K562 (cell line): ENCODE measurements at regions not wholly inside any gene's neighbourhood (a gene's known extent, or its start where the extent isn't known, plus 50 kb on each side); places are given as distances from the start of the nearest gene placed in this dataset.

Experiments
- ATAC-seq: fragments of 200-7000 bp; cut with Tn5 transposase; 3 replicates; pipeline ENCODE4 v1.9.1; 2020; ENCODE audit warnings: moderate library complexity
- BruUV-seq: library from RNA; stranded (reverse); fragments of 400-500 nt; replicated peaks from 2 replicates; lab custom pipeline; 2021; lab: Mats Ljungman, UMichigan
- CTCF ChIA-PET: fragments of 300-600 bp; formaldehyde crosslinking; extraction: SDS; loops from one replicate; lab custom pipeline; 2021; ENCODE audit warnings: low intra/inter-chr PET ratio; lab: Yijun Ruan, JAX
- POLR2A ChIA-PET: fragments of 300-600, 350-650 bp; sonication (Branson Sonifier 250); formaldehyde crosslinking; extraction: SDS; loops from one replicate; lab custom pipeline; 2021; ENCODE audit warnings: antibody characterized with exemption, inconsistent platforms; lab: Yijun Ruan, JAX
- DNase-seq, 4 experiments: peaks; one replicate each; pipeline versions ENCODE4 v3.0.0 to v3.0.0-alpha.2; 2011 to 2018; ENCODE audit warnings: low spot score in 3 of 4, mixed read lengths in 3 of 4; ENCODE audit errors: extremely low read depth in 1 of 4
- FAIRE-seq: peaks from 2 replicates; lab custom pipeline; 2011; peaks lifted over from hg19 to GRCh38; lab: Jason Lieb, UNC
- H2AFZ ChIP-seq: 2 replicates; pipeline ENCODE4 v1.6.0; 2011; ENCODE audit warnings: low read depth, low read length, control low read depth, inconsistent platforms
- H3K27ac ChIP-seq: fragments of 200-600 bp; 3 replicates; pipeline ENCODE4 v1.8.0; 2011; ENCODE audit warnings: low read depth, mild to moderate bottlenecking, control low read depth, inconsistent platforms, low read length, moderate library complexity, mixed read lengths; ENCODE audit errors: extremely low read depth
- H3K27me3 ChIP-seq, 2 experiments: fragments of 300-600 bp in 1 of 2; 2 replicates in 1 of 2; 3 replicates in 1 of 2; pipeline versions ENCODE4 v1.6.0 to v1.8.0; 2011; ENCODE audit warnings: inconsistent platforms in 2 of 2, low read length in 2 of 2, mild to moderate bottlenecking in 1 of 2, mixed read lengths in 1 of 2, moderate library complexity in 1 of 2; ENCODE audit not compliant: control insufficient read depth in 2 of 2, insufficient read depth in 2 of 2
- H3K36me3 ChIP-seq: fragments of 300-600 bp; 3 replicates; pipeline ENCODE4 v1.8.0; 2011; ENCODE audit warnings: mild to moderate bottlenecking, low read length, inconsistent platforms; ENCODE audit not compliant: control insufficient read depth, insufficient read depth
- H3K4me1 ChIP-seq, 2 experiments: fragments of 200-600 bp in 1 of 2; replicated peaks in 1 of 2; 2 replicates in 1 of 2; 3 replicates in 1 of 2; pipeline versions ENCODE4 v1.5.1 to v1.8.0; 2011; ENCODE audit warnings: inconsistent platforms in 2 of 2, low read length in 2 of 2, mild to moderate bottlenecking in 1 of 2, mixed read lengths in 1 of 2, moderate library complexity in 1 of 2; ENCODE audit not compliant: control insufficient read depth in 2 of 2, insufficient read depth in 2 of 2
- H3K4me2 ChIP-seq: 2 replicates; pipeline ENCODE4 v1.6.1; 2011; ENCODE audit warnings: low read length, control low read depth, inconsistent platforms, mixed read lengths; ENCODE audit not compliant: insufficient read depth
- H3K4me3 ChIP-seq: fragments of 200-600 bp; sonication (generic), shearing (Covaris generic); 2 replicates; pipeline ENCODE4 v1.5.1; 2016; ENCODE audit warnings: control low read depth, inconsistent platforms
- H3K79me2 ChIP-seq: fragments of 200-600 bp; 3 replicates; pipeline ENCODE4 v1.8.0; 2011; ENCODE audit warnings: low read length, inconsistent platforms; ENCODE audit not compliant: control insufficient read depth, insufficient read depth
- H3K9ac ChIP-seq, 2 experiments: 2 replicates each; pipeline versions ENCODE4 v1.6.0 to v1.6.1; 2011; ENCODE audit warnings: low read depth in 2 of 2, low read length in 2 of 2, control low read depth in 1 of 2, inconsistent platforms in 1 of 2, mild to moderate bottlenecking in 1 of 2, mixed read lengths in 1 of 2; ENCODE audit not compliant: insufficient read depth in 1 of 2
- H3K9me1 ChIP-seq: one replicate; pipeline ENCODE4 v1.6.0; 2011; ENCODE audit warnings: inconsistent platforms, mild to moderate bottlenecking, low read length, moderate library complexity; ENCODE audit not compliant: control insufficient read depth, insufficient read depth
- H3K9me3 ChIP-seq: replicated peaks from 2 replicates; pipeline ENCODE4 v1.5.1; 2011; ENCODE audit warnings: low read depth, low read length, inconsistent platforms; ENCODE audit not compliant: control insufficient read depth, insufficient read depth
- H4K20me1 ChIP-seq: replicated peaks from 2 replicates; pipeline ENCODE4 v1.6.1; 2011; ENCODE audit warnings: low read length, inconsistent platforms, mixed read lengths; ENCODE audit not compliant: control insufficient read depth, insufficient read depth
- CHD2 ChIP-seq: IDR thresholded peaks from 2 replicates; pipeline ENCODE4 v1.6.1; 2011; ENCODE audit warnings: low read depth, low read length
- NFE2L1 ChIP-seq: fragments of 450-650 bp; IDR thresholded peaks from 2 replicates; pipeline ENCODE4 v1.6.1; 2016; ENCODE audit warnings: missing genetic modification characterization, low read depth, mild to moderate bottlenecking, missing compliant biosample characterization, moderate library complexity, borderline replicate concordance
- NFIC ChIP-seq: fragments of 450-650 bp; IDR thresholded peaks from 2 replicates; pipeline ENCODE4 v1.6.1; 2017; ENCODE audit warnings: mild to moderate bottlenecking, inconsistent platforms
- SETDB1 ChIP-seq: IDR thresholded peaks from one replicate; pipeline ENCODE4 v1.6.1; 2012; ENCODE audit warnings: low read length, control low read depth, inconsistent platforms
- ZC3H11A ChIP-seq: IDR thresholded peaks from 2 replicates; pipeline ENCODE4 v1.6.1; 2012; ENCODE audit warnings: low read depth, low read length, improper control_type of control experiment
- ZNF23 ChIP-seq: fragments of 250-450 bp; sonication (Bioruptor Pico); IDR thresholded peaks from 2 replicates; pipeline ENCODE4 v1.4.0; 2020; ENCODE audit warnings: mild to moderate bottlenecking
- ZNF436 ChIP-seq: fragments of 250-450, 450-650 bp; sonication (Bioruptor Pico); formaldehyde crosslinking; IDR thresholded peaks from 2 replicates; pipeline ENCODE4 v1.7.0; 2020; ENCODE audit warnings: mild to moderate bottlenecking
- ZNF561 ChIP-seq: fragments of 450-650 bp; formaldehyde crosslinking; conservative IDR thresholded peaks from 2 replicates; pipeline ENCODE4 v1.4.0; 2020; ENCODE audit warnings: mild to moderate bottlenecking, moderate library complexity
- ZNF589 ChIP-seq: fragments of 200-800 bp; sonication (Bioruptor generic); IDR thresholded peaks from 2 replicates; pipeline ENCODE4 v1.6.1; 2016; ENCODE audit warnings: low read depth, missing genetic modification characterization, missing compliant biosample characterization
- WGBS: fragments of 100-300 bp; shearing (Covaris generic); methylation state at CpG from one replicate; pipeline ENCODE4 v1.1.6; 2016; ENCODE audit warnings: low coverage, mixed read lengths; ENCODE audit not compliant: insufficient coverage; ENCODE audit errors: missing lambda C conversion rate; 5-methylcytosine and 5-hydroxymethylcytosine counted together
- in situ Hi-C: fragments of 300-500 bp; cut with MboI; formaldehyde crosslinking; loops from 4 replicates; pipeline ENCODE4 v1.15.0; 2018; ENCODE audit warnings: inconsistent platforms, mixed read lengths
- intact Hi-C: fragments of 100-400 bp; cut with micrococcal nuclease; formaldehyde crosslinking; loops from 2 replicates; pipeline ENCODE4 v1.14.2; 2022
- TF ChIP-seq, protein P1 (sequence below), 2 experiments: IDR thresholded peaks; 2 replicates each; pipeline ENCODE4 v1.6.1; 2011; ENCODE audit warnings: borderline replicate concordance in 1 of 2, control low read depth in 1 of 2, low read depth in 1 of 2, low read length in 1 of 2, mild to moderate bottlenecking in 1 of 2, mixed read lengths in 1 of 2, moderate library complexity in 1 of 2; ENCODE audit not compliant: insufficient read depth in 1 of 2, insufficient read length in 1 of 2, poor library complexity in 1 of 2, severe bottlenecking in 1 of 2; ENCODE audit errors: extremely low read depth in 1 of 2

GRCh38 chr6:56821005-56821432 lies 133.9 kb upstream of the BEND6 start (continued):
- TF ChIP-seq ZNF561 (no peak), ZC3H11A (no peak), NFIC (no peak), NFE2L1 (no peak), SETDB1 (no peak)

DNA sequence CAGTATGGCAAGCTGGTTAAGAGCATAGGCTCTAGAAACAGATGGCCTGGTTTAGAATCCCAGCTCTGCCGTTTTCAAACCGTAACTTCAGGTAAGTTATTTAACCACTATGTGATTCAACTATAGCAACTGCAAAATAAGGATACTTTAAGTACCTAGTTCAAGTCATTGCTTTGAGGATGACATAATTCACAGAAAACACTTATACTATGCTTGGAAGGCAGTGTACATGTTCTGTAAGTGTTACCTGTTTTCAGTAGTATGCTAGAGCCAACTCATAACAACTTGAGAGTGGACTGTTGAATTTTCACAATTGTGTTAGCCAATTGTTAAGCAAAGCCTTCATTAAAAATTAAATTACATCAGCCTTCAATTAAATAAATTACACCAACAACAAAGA lies 134.8 kb upstream of the BEND6 start:
- Histone ChIP-seq H4K20me1 (no peaks in the 10 kb centered on the region), H3K79me2 (no peaks in the 10 kb centered on the region), H3K9me1 (no peaks in the 10 kb centered on the region), H3K36me3 (no peaks in the 10 kb centered on the region), H3K9ac (no peak overlapping the region), H3K4me2 (no peak overlapping the region), H3K9me3 (no peaks in the 10 kb centered on the region), H2AFZ (no peak overlapping the region), H3K4me1 (no peaks in the 10 kb centered on the region), H3K27me3 (no peaks in the 10 kb centered on the region; a peak in 1 of 5 replicates), H3K27ac (no peak overlapping the region), H3K4me3 (no peak overlapping the region)
- intact Hi-C loops = no loop called here
- in situ Hi-C loops = no loop called here
- TF ChIP-seq ZNF23 (CRISPR knock-in tag) (no peak), CHD2 (no peak), ZNF589 (CRISPR knock-in tag) (no peak), ZNF436 (CRISPR knock-in tag) (no peak)
- TF ChIP-seq, protein P1, sequence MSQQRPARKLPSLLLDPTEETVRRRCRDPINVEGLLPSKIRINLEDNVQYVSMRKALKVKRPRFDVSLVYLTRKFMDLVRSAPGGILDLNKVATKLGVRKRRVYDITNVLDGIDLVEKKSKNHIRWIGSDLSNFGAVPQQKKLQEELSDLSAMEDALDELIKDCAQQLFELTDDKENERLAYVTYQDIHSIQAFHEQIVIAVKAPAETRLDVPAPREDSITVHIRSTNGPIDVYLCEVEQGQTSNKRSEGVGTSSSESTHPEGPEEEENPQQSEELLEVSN (IDR thresholded peaks at IDR 0.05; ENCODE audit: borderline replicate concordance in 1 of 2, extremely low read depth in 1 of 2, insufficient read depth in 1 of 2, insufficient read length in 1 of 2, low read depth in 1 of 2, low read length in 1 of 2, poor library complexity in 1 of 2, severe bottlenecking in 1 of 2) = no peak
- ATAC-seq = no peak
- 3% methylated on average over 2 of the region's 2 CpGs for WGBS
- DNase-seq = no peak
- ChIA-PET CTCF (no interaction called here), POLR2A (interaction anchor here (1.3 kb wide), 1 partner anchor 23 kb away, joined by 4 read pairs; no protein-coding TSS in a partner anchor)
- FAIRE-seq = no peak
- BruUV-seq = no TSS peak
